K562 (cell line): ENCODE measurements at regions not wholly inside any gene's neighbourhood (a gene's known extent, or its start where the extent isn't known, plus 50 kb on each side); places are given as distances from the start of the nearest gene placed in this dataset.

Source experiments
- CAMTA2 ChIP-seq: fragments of 250-450 bp; sonication (Bioruptor Pico); conservative IDR thresholded peaks from 2 replicates; pipeline ENCODE4 v1.5.1; 2022
- FOXA3 ChIP-seq, 2 experiments: fragments of 450-650 bp in 1 of 2; sonication (generic) in 1 of 2; formaldehyde crosslinking; IDR thresholded peaks in 1 of 2; conservative IDR thresholded peaks in 1 of 2; 2 replicates each; pipeline versions ENCODE4 v1.4.0 to v1.8.0; 2020 to 2022; ENCODE audit warnings: mild to moderate bottlenecking in 2 of 2, missing genetic modification reagents in 1 of 2
- HDGF ChIP-seq: fragments of 450-650 bp; IDR thresholded peaks from 2 replicates; pipeline ENCODE4 v1.6.1; 2016
- HIVEP1 ChIP-seq: fragments of 250-450 bp; sonication (Bioruptor Pico); IDR thresholded peaks from 2 replicates; pipeline ENCODE4 v1.4.0; 2020; ENCODE audit warnings: mild to moderate bottlenecking
- MTA3 ChIP-seq: fragments of 450-650 bp; formaldehyde crosslinking; IDR thresholded peaks from 2 replicates; pipeline ENCODE4 v1.6.1; 2017; ENCODE audit warnings: mild to moderate bottlenecking, borderline replicate concordance
- MYBL2 ChIP-seq, 2 experiments: fragments of 450-650 bp in 1 of 2; sonication (generic) in 1 of 2; formaldehyde crosslinking in 1 of 2; IDR thresholded peaks; 2 replicates each; pipeline versions ENCODE4 v1.6.1 to v1.8.1; 2017 to 2022; ENCODE audit warnings: borderline replicate concordance in 1 of 2, inconsistent platforms in 1 of 2, low read depth in 1 of 2, mild to moderate bottlenecking in 1 of 2, missing genetic modification reagents in 1 of 2, moderate library complexity in 1 of 2
- POLR3G ChIP-seq: IDR thresholded peaks from 2 replicates; pipeline ENCODE4 v1.6.1; 2011; ENCODE audit not compliant: insufficient read length, insufficient replicate concordance; ENCODE audit errors: extremely low read depth
- RFX7 ChIP-seq: fragments of 250-450 bp; sonication (Bioruptor Pico); IDR thresholded peaks from 2 replicates; pipeline ENCODE4 v1.5.1; 2021; ENCODE audit warnings: mild to moderate bottlenecking
- RHOXF2B ChIP-seq: fragments of 250-450 bp; sonication (Bioruptor Pico); conservative IDR thresholded peaks from 2 replicates; pipeline ENCODE4 v1.5.1; 2021
- ZKSCAN3 ChIP-seq: fragments of 250-450 bp; sonication (Bioruptor Pico); IDR thresholded peaks from 2 replicates; pipeline ENCODE4 v1.4.0; 2020
- ZNF12 ChIP-seq: sonication (generic); formaldehyde crosslinking; IDR thresholded peaks from 2 replicates; pipeline ENCODE4 v1.4.0; 2020; ENCODE audit warnings: mild to moderate bottlenecking, missing genetic modification reagents
- ZNF143 ChIP-seq: sonication (generic); formaldehyde crosslinking; IDR thresholded peaks from 2 replicates; pipeline ENCODE4 v1.9.0; 2022; ENCODE audit warnings: mild to moderate bottlenecking, missing genetic modification reagents
- TF ChIP-seq, protein P1 (sequence below): fragments of 200-800 bp; sonication (Bioruptor generic); IDR thresholded peaks from 2 replicates; pipeline ENCODE4 v1.6.1; 2017; ENCODE audit warnings: missing genetic modification characterization, missing compliant biosample characterization
- TF ChIP-seq, protein P2 (sequence below): fragments of 250-450 bp; sonication (Bioruptor Pico); IDR thresholded peaks from 2 replicates; pipeline ENCODE4 v1.5.0; 2021; ENCODE audit warnings: mild to moderate bottlenecking, borderline replicate concordance
- TF ChIP-seq, protein P3 (sequence below): sonication (generic); IDR thresholded peaks from 2 replicates; pipeline ENCODE4 v1.6.1; 2016
- TF ChIP-seq, protein P4 (sequence below): fragments of 250-450 bp; sonication (Bioruptor Pico); IDR thresholded peaks from 2 replicates; pipeline ENCODE4 v1.8.0; 2022; ENCODE audit warnings: moderate library complexity, mild to moderate bottlenecking, inconsistent platforms
- TF ChIP-seq, protein P5 (sequence below): fragments of 450-650 bp; formaldehyde crosslinking; conservative IDR thresholded peaks from 2 replicates; pipeline ENCODE4 v1.4.0; 2022; ENCODE audit warnings: mild to moderate bottlenecking, missing genetic modification characterization
- TF ChIP-seq, protein P6 (sequence below): fragments of 250-450 bp; sonication (Bioruptor Pico); IDR thresholded peaks from 2 replicates; pipeline ENCODE4 v1.5.0; 2021
- TF ChIP-seq, protein P7 (sequence below): sonication (generic); formaldehyde crosslinking; IDR thresholded peaks from 2 replicates; pipeline ENCODE4 v1.8.1; 2023; ENCODE audit warnings: mild to moderate bottlenecking, missing genetic modification reagents, moderate library complexity

DNA sequence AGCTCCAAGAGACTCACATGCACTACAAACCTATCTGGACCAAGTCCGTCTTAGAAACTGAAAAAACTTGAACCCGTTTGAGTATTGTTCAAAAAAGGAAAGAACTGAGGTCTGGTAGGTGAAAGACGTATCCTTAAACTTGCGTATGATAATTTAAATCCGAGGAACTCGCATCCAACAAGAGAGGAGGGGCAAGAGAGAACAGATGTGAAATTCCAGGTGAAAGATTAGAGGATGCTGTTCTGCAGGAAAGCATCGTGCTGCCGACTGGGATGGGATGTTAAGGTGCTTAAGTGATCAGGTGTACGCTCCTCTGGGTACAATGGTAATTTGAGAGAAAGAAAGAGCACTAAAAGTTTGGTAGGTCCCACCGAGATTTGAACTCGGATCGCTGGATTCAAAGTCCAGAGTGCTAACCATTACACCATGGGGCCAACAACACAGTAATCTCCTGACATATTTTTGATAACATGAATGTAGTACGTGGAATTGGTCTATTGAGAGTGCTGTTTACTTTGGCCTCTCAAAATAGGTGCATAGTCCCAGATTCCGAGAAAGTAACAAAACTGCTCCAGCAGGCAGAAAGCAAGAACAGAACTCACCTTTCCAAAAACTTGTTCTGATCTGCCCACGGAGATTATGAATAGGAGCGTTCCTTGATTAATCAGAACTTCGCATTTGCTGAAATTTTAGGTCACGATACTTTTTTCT is 53.5 kb upstream of the BTN3A2 start (continued):
- TF ChIP-seq, protein P1, sequence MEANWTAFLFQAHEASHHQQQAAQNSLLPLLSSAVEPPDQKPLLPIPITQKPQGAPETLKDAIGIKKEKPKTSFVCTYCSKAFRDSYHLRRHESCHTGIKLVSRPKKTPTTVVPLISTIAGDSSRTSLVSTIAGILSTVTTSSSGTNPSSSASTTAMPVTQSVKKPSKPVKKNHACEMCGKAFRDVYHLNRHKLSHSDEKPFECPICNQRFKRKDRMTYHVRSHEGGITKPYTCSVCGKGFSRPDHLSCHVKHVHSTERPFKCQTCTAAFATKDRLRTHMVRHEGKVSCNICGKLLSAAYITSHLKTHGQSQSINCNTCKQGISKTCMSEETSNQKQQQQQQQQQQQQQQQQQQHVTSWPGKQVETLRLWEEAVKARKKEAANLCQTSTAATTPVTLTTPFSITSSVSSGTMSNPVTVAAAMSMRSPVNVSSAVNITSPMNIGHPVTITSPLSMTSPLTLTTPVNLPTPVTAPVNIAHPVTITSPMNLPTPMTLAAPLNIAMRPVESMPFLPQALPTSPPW (CRISPR knock-in tag): peak; percentile 23; the same call in 1 of the 2 replicates
- TF ChIP-seq ZKSCAN3 (CRISPR knock-in tag): no peak
- TF ChIP-seq RFX7 (CRISPR knock-in tag): no peak
- no peak for TF ChIP-seq ZNF12 (CRISPR knock-in tag)
- 0 out of 2 replicates have a peak, but pooled peaks have one; percentile 43 for TF ChIP-seq HIVEP1
- TF ChIP-seq CAMTA2 (CRISPR knock-in tag): no peak
- TF ChIP-seq, protein P2, sequence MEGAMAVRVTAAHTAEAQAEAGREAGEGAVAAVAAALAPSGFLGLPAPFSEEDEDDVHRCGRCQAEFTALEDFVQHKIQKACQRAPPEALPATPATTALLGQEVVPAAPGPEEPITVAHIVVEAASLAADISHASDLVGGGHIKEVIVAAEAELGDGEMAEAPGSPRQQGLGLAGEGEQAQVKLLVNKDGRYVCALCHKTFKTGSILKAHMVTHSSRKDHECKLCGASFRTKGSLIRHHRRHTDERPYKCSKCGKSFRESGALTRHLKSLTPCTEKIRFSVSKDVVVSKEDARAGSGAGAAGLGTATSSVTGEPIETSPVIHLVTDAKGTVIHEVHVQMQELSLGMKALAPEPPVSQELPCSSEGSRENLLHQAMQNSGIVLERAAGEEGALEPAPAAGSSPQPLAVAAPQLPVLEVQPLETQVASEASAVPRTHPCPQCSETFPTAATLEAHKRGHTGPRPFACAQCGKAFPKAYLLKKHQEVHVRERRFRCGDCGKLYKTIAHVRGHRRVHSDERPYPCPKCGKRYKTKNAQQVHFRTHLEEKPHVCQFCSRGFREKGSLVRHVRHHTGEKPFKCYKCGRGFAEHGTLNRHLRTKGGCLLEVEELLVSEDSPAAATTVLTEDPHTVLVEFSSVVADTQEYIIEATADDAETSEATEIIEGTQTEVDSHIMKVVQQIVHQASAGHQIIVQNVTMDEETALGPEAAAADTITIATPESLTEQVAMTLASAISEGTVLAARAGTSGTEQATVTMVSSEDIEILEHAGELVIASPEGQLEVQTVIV (CRISPR knock-in tag): no peak
- TF ChIP-seq POLR3G: peak; percentile 46
- TF ChIP-seq, protein P3, sequence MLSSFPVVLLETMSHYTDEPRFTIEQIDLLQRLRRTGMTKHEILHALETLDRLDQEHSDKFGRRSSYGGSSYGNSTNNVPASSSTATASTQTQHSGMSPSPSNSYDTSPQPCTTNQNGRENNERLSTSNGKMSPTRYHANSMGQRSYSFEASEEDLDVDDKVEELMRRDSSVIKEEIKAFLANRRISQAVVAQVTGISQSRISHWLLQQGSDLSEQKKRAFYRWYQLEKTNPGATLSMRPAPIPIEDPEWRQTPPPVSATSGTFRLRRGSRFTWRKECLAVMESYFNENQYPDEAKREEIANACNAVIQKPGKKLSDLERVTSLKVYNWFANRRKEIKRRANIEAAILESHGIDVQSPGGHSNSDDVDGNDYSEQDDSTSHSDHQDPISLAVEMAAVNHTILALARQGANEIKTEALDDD: peak; percentile 56; the same call in 1 of the 2 replicates
- TF ChIP-seq FOXA3 (CRISPR knock-in tag; conservative IDR thresholded peaks at IDR 0.05 in 1 of 2, IDR thresholded peaks at IDR 0.05 in 1 of 2): peak; percentile 98
- TF ChIP-seq, protein P4, sequence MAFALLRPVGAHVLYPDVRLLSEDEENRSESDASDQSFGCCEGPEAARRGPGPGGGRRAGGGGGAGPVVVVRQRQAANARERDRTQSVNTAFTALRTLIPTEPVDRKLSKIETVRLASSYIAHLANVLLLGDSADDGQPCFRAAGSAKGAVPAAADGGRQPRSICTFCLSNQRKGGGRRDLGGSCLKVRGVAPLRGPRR (CRISPR knock-in tag): no peak
- TF ChIP-seq, protein P5, sequence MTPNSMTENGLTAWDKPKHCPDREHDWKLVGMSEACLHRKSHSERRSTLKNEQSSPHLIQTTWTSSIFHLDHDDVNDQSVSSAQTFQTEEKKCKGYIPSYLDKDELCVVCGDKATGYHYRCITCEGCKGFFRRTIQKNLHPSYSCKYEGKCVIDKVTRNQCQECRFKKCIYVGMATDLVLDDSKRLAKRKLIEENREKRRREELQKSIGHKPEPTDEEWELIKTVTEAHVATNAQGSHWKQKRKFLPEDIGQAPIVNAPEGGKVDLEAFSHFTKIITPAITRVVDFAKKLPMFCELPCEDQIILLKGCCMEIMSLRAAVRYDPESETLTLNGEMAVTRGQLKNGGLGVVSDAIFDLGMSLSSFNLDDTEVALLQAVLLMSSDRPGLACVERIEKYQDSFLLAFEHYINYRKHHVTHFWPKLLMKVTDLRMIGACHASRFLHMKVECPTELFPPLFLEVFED: no peak
- TF ChIP-seq ZNF143 (CRISPR knock-in tag): no peak
- TF ChIP-seq, protein P6, sequence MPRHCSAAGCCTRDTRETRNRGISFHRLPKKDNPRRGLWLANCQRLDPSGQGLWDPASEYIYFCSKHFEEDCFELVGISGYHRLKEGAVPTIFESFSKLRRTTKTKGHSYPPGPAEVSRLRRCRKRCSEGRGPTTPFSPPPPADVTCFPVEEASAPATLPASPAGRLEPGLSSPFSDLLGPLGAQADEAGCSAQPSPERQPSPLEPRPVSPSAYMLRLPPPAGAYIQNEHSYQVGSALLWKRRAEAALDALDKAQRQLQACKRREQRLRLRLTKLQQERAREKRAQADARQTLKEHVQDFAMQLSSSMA: no peak
- TF ChIP-seq RHOXF2B (CRISPR knock-in tag): no peak
- TF ChIP-seq, protein P7, sequence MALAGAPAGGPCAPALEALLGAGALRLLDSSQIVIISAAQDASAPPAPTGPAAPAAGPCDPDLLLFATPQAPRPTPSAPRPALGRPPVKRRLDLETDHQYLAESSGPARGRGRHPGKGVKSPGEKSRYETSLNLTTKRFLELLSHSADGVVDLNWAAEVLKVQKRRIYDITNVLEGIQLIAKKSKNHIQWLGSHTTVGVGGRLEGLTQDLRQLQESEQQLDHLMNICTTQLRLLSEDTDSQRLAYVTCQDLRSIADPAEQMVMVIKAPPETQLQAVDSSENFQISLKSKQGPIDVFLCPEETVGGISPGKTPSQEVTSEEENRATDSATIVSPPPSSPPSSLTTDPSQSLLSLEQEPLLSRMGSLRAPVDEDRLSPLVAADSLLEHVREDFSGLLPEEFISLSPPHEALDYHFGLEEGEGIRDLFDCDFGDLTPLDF (CRISPR knock-in tag): no peak
- TF ChIP-seq MYBL2 (IDR thresholded peaks at IDR 0.05; ENCODE audit: low read depth): no peak
- TF ChIP-seq MYBL2 (CRISPR knock-in tag; IDR thresholded peaks at IDR 0.05; ENCODE audit: borderline replicate concordance): no peak
- no peak for TF ChIP-seq HDGF
- TF ChIP-seq MTA3: peak; percentile 55
